ENCODE measurements at regions not wholly inside any gene's neighbourhood (a gene's known extent, or its start where the extent isn't known, plus 50 kb on each side); places are given as distances from the start of the nearest gene placed in this dataset.

DNA sequence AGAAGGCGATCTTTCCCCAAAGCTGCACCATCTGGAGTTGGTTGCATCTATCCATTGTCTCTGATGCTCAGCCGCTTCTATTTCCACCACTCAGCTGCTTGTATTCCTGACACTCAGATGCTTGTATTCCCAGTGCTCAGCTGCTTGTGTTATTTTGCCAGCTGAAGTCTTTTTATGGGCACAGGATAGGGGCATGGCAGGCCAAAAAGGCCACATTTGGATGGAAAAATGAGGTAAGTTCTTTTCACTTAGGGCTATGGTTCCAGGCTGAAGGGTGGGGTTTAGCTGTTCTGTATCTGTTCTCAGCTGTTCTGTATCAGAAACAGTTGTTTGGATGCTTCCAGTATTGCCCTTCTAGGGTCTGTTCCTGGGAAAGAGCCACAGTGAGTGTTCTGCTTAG, 944.9 kb downstream of the QKI start:
- H3K4me1 ChIP-seq (ENCODE audit: control insufficient read depth, insufficient read depth, low read depth, low read length): no peaks in the 10 kb centered on the region
- no peak overlapping the region for H2BK15ac ChIP-seq (ENCODE audit: low read depth, poor library complexity, severe bottlenecking)
- no peak overlapping the region for H2BK5ac ChIP-seq (ENCODE audit: low read depth, low read length, poor library complexity, severe bottlenecking)
- no peaks in the 10 kb centered on the region for H3K79me1 ChIP-seq (replicated peaks; ENCODE audit: low read length, poor library complexity, severe bottlenecking)
- no peak overlapping the region for H3K27ac ChIP-seq (ENCODE audit: low read length, poor library complexity, severe bottlenecking)
- no CpG with 5 or more reads among the region's 2 CpGs for WGBS
- no peaks in the 10 kb centered on the region for H3K27me3 ChIP-seq (ENCODE audit: control insufficient read depth in 1 of 2, insufficient read depth in 1 of 2, low read length in 2 of 2)
- no peak overlapping the region for H2AK5ac ChIP-seq (ENCODE audit: low read length, severe bottlenecking)
- no peak overlapping the region for H3K18ac ChIP-seq (ENCODE audit: low read depth in 1 of 2, low read length in 2 of 2)
- no peak overlapping the region for H3K4ac ChIP-seq (ENCODE audit: low read depth in 1 of 2, low read length in 2 of 2)
- H3K9ac ChIP-seq (ENCODE audit: low read length): no peak overlapping the region
- H3K4me3 ChIP-seq (ENCODE audit: insufficient read depth in 1 of 2, low read depth in 1 of 2, low read length in 2 of 2): no peak overlapping the region
- H2BK120ac ChIP-seq (ENCODE audit: low read depth, low read length): no peak overlapping the region
- no peak overlapping the region for H3K23ac ChIP-seq (ENCODE audit: low read length in 2 of 2)
- H3K36me3 ChIP-seq (ENCODE audit: control insufficient read depth in 1 of 2, insufficient read depth in 2 of 2, low read depth in 1 of 2, low read length in 2 of 2): no peaks in the 10 kb centered on the region
- no peak for DNase-seq
- H3K14ac ChIP-seq (ENCODE audit: low read length in 2 of 2): no peak overlapping the region
- H3K9me3 ChIP-seq (ENCODE audit: control insufficient read depth, low read length): peaks cover 13% of the 10 kb centered on the region
- no peak overlapping the region for H3K4me2 ChIP-seq (ENCODE audit: low read length, poor library complexity, severe bottlenecking)
- H2AFZ ChIP-seq (ENCODE audit: low read depth, low read length): no peak overlapping the region
- H2BK12ac ChIP-seq (ENCODE audit: low read length in 2 of 2): no peak overlapping the region
- H4K8ac ChIP-seq (ENCODE audit: low read length): no peak overlapping the region
- H4K91ac ChIP-seq (ENCODE audit: low read length): no peak overlapping the region

DNA sequence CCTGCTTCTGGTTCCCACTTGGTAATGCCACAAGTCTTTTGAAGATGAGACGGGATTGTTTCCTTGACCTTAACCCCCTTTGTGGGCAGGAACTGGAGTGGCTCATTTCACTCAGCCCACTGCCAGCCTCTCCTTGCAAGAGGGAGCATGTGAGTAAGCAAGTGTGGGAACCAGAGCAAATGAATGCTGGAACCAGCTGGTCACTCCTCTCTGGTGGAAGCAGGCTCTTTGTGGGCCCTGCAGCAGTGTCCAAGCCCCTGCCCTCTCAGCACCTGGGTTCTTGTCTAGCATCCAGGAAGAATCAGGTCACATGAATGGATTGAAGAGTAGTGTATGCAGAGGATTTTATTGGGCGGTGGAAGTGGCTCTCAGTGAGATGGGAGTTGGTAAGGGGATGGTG, 944.5 kb downstream of the QKI start:
- Histone ChIP-seq H4K8ac (ENCODE audit: low read length) (no peak overlapping the region), H3K36me3 (ENCODE audit: control insufficient read depth in 1 of 2, insufficient read depth in 2 of 2, low read depth in 1 of 2, low read length in 2 of 2) (no peaks in the 10 kb centered on the region), H2BK120ac (ENCODE audit: low read depth, low read length) (no peak overlapping the region), H3K23ac (ENCODE audit: low read length in 2 of 2) (no peak overlapping the region), H3K4me3 (ENCODE audit: insufficient read depth in 1 of 2, low read depth in 1 of 2, low read length in 2 of 2) (no peak overlapping the region), H3K18ac (ENCODE audit: low read depth in 1 of 2, low read length in 2 of 2) (no peak overlapping the region), H3K4me1 (ENCODE audit: control insufficient read depth, insufficient read depth, low read depth, low read length) (no peaks in the 10 kb centered on the region), H2BK15ac (ENCODE audit: low read depth, poor library complexity, severe bottlenecking) (no peak overlapping the region), H2AFZ (ENCODE audit: low read depth, low read length) (no peak overlapping the region), H3K14ac (ENCODE audit: low read length in 2 of 2) (no peak overlapping the region), H2AK5ac (ENCODE audit: low read length, severe bottlenecking) (no peak overlapping the region), H3K27me3 (ENCODE audit: control insufficient read depth in 1 of 2, insufficient read depth in 1 of 2, low read length in 2 of 2) (no peaks in the 10 kb centered on the region), H3K27ac (ENCODE audit: low read length, poor library complexity, severe bottlenecking) (no peak overlapping the region), H3K4me2 (ENCODE audit: low read length, poor library complexity, severe bottlenecking) (no peak overlapping the region), H2BK5ac (ENCODE audit: low read depth, low read length, poor library complexity, severe bottlenecking) (no peak overlapping the region), H3K79me1 (replicated peaks; ENCODE audit: low read length, poor library complexity, severe bottlenecking) (no peaks in the 10 kb centered on the region), H2BK12ac (ENCODE audit: low read length in 2 of 2) (no peak overlapping the region), H4K91ac (ENCODE audit: low read length) (no peak overlapping the region), H3K9me3 (ENCODE audit: control insufficient read depth, low read length) (peaks cover 13% of the 10 kb centered on the region), H3K9ac (ENCODE audit: low read length) (no peak overlapping the region), H3K4ac (ENCODE audit: low read depth in 1 of 2, low read length in 2 of 2) (no peak overlapping the region)
- DNase-seq: no peak
- 79% methylated on average over 2 of the region's 2 CpGs for WGBS

DNA sequence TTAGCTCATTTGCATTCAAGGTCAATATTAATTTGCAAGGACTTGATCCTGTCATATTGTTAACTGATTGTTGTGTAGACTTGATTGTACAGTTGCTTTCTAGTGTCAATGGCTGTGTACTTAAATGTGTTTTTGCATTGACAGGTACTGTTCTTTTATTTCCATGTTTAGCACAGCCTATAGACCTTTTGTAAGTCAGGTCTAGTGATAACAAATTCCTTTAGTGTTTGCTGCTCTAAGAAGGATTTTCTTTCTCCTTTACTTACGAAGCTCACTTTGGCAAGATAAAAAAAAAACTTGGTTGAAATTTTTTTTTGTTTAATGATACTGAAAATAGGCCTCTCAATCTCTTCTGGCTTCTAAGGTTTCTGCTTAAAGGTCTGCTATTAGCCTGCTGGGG, 942.3 kb downstream of the QKI start:
- WGBS: no CpG with 5 or more reads among the region's 1 CpG
- H3K79me1 ChIP-seq (replicated peaks; ENCODE audit: low read length, poor library complexity, severe bottlenecking): no peaks in the 10 kb centered on the region

DNA sequence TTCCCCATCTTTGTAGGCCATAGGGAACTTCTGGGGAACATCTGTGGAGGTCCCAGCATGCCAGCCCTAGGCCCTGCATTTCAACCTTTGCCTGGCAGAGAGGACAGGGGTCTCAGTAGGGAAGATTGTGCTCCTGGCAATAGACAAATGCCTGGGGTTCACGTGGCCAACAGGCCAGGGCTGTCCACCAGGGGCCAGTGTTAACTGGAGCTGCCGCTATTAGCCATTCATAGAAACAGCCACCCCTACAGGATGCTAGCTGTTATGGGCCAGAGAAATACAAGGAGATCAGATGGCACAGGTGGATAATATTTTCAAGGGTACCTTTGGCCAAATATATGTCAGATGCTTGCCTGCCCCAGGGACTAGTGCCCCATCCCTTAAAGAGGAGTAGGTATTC, 932.9 kb downstream of the QKI start:
- H4K91ac ChIP-seq (ENCODE audit: low read length): no peak overlapping the region
- H3K4me3 ChIP-seq (ENCODE audit: insufficient read depth in 1 of 2, low read depth in 1 of 2, low read length in 2 of 2): no peak overlapping the region
- no peak overlapping the region for H3K9ac ChIP-seq (ENCODE audit: low read length)
- no peaks in the 10 kb centered on the region for H3K79me1 ChIP-seq (replicated peaks; ENCODE audit: low read length, poor library complexity, severe bottlenecking)
- H3K27me3 ChIP-seq (ENCODE audit: control insufficient read depth in 1 of 2, insufficient read depth in 1 of 2, low read length in 2 of 2): no peaks in the 10 kb centered on the region
- no peak overlapping the region for H2BK5ac ChIP-seq (ENCODE audit: low read depth, low read length, poor library complexity, severe bottlenecking)
- no peak overlapping the region for H3K4ac ChIP-seq (ENCODE audit: low read depth in 1 of 2, low read length in 2 of 2)
- H3K27ac ChIP-seq (ENCODE audit: low read length, poor library complexity, severe bottlenecking): no peak overlapping the region
- no peak for DNase-seq
- H3K4me1 ChIP-seq (ENCODE audit: control insufficient read depth, insufficient read depth, low read depth, low read length): no peaks in the 10 kb centered on the region
- H3K36me3 ChIP-seq (ENCODE audit: control insufficient read depth in 1 of 2, insufficient read depth in 2 of 2, low read depth in 1 of 2, low read length in 2 of 2): no peaks in the 10 kb centered on the region
- H3K14ac ChIP-seq (ENCODE audit: low read length in 2 of 2): no peak overlapping the region
- no peak overlapping the region for H3K4me2 ChIP-seq (ENCODE audit: low read length, poor library complexity, severe bottlenecking)
- no peak overlapping the region for H2BK15ac ChIP-seq (ENCODE audit: low read depth, poor library complexity, severe bottlenecking)
- H3K23ac ChIP-seq (ENCODE audit: low read length in 2 of 2): no peak overlapping the region
- H3K9me3 ChIP-seq (ENCODE audit: control insufficient read depth, low read length): no peaks in the 10 kb centered on the region
- H2BK12ac ChIP-seq (ENCODE audit: low read length in 2 of 2): no peak overlapping the region
- no peak overlapping the region for H3K18ac ChIP-seq (ENCODE audit: low read depth in 1 of 2, low read length in 2 of 2)
- H2AK5ac ChIP-seq (ENCODE audit: low read length, severe bottlenecking): no peak overlapping the region
- 64% methylated on average over 1 of the region's 2 CpGs for WGBS
- no peak overlapping the region for H4K8ac ChIP-seq (ENCODE audit: low read length)
- no peak overlapping the region for H2AFZ ChIP-seq (ENCODE audit: low read depth, low read length)
- H2BK120ac ChIP-seq (ENCODE audit: low read depth, low read length): no peak overlapping the region

More for the DNA sequence above, 942.3 kb downstream of the QKI start:
- no peak overlapping the region for H2AFZ ChIP-seq (ENCODE audit: low read depth, low read length)
- H3K27me3 ChIP-seq (ENCODE audit: control insufficient read depth in 1 of 2, insufficient read depth in 1 of 2, low read length in 2 of 2): no peaks in the 10 kb centered on the region
- no peak overlapping the region for H3K23ac ChIP-seq (ENCODE audit: low read length in 2 of 2)
- no peak overlapping the region for H2BK120ac ChIP-seq (ENCODE audit: low read depth, low read length)
- H3K4me1 ChIP-seq (ENCODE audit: control insufficient read depth, insufficient read depth, low read depth, low read length): no peaks in the 10 kb centered on the region
- H3K9me3 ChIP-seq (ENCODE audit: control insufficient read depth, low read length): peaks cover 13% of the 10 kb centered on the region
- H3K4ac ChIP-seq (ENCODE audit: low read depth in 1 of 2, low read length in 2 of 2): no peak overlapping the region
- H2AK5ac ChIP-seq (ENCODE audit: low read length, severe bottlenecking): no peak overlapping the region
- no peaks in the 10 kb centered on the region for H3K36me3 ChIP-seq (ENCODE audit: control insufficient read depth in 1 of 2, insufficient read depth in 2 of 2, low read depth in 1 of 2, low read length in 2 of 2)
- no peak for DNase-seq
- H3K27ac ChIP-seq (ENCODE audit: low read length, poor library complexity, severe bottlenecking): no peak overlapping the region
- no peak overlapping the region for H2BK15ac ChIP-seq (ENCODE audit: low read depth, poor library complexity, severe bottlenecking)
- no peak overlapping the region for H3K14ac ChIP-seq (ENCODE audit: low read length in 2 of 2)
- H4K91ac ChIP-seq (ENCODE audit: low read length): no peak overlapping the region
- no peak overlapping the region for H2BK5ac ChIP-seq (ENCODE audit: low read depth, low read length, poor library complexity, severe bottlenecking)
- no peak overlapping the region for H2BK12ac ChIP-seq (ENCODE audit: low read length in 2 of 2)
- no peak overlapping the region for H3K4me3 ChIP-seq (ENCODE audit: insufficient read depth in 1 of 2, low read depth in 1 of 2, low read length in 2 of 2)
- H3K18ac ChIP-seq (ENCODE audit: low read depth in 1 of 2, low read length in 2 of 2): no peak overlapping the region
- no peak overlapping the region for H3K4me2 ChIP-seq (ENCODE audit: low read length, poor library complexity, severe bottlenecking)
- no peak overlapping the region for H3K9ac ChIP-seq (ENCODE audit: low read length)
- no peak overlapping the region for H4K8ac ChIP-seq (ENCODE audit: low read length)
